ENCODE measurements at regions not wholly inside any gene's neighbourhood (a gene's known extent, or its start where the extent isn't known, plus 50 kb on each side); places are given as distances from the start of the nearest gene placed in this dataset.

GRCh38 chr11:97973352-97973857 lies 1047.3 kb upstream of the CNTN5 start:
- no peaks in the 10 kb centered on the region for H3K9me3 ChIP-seq
- no peaks in the 10 kb centered on the region for H3K27me3 ChIP-seq
- DNase-seq, result no peak
- H3K4me3 ChIP-seq (replicated peaks in 1 of 3), result no peak overlapping the region
- no peaks in the 10 kb centered on the region for H3K36me3 ChIP-seq
- no peaks in the 10 kb centered on the region for H3K4me1 ChIP-seq
- 67 to 71% methylated on average over 6 of the region's 10 CpGs for WGBS, 2 donors
- intact Hi-C loops (cut with DNase I), result no loop called here
- no peak overlapping the region for H3K27ac ChIP-seq
- no peak for TF ChIP-seq CTCF (IDR thresholded peaks at IDR 0.05)
- TF ChIP-seq POLR2A (IDR thresholded peaks at IDR 0.05), result no peak

GRCh38 chr11:97974798-97975498 lies 1045.8 kb upstream of the CNTN5 start:
- Histone ChIP-seq H3K27ac (no peak overlapping the region), H3K4me3 (replicated peaks in 1 of 3) (no peak overlapping the region), H3K4me1 (no peaks in the 10 kb centered on the region), H3K27me3 (no peaks in the 10 kb centered on the region), H3K9me3 (no peaks in the 10 kb centered on the region), H3K36me3 (no peaks in the 10 kb centered on the region)
- no peak for DNase-seq
- 23 to 27% methylated on average over 1 of the region's 1 CpG for WGBS, 2 donors
- intact Hi-C loops (cut with DNase I), result no loop called here
- TF ChIP-seq POLR2A (IDR thresholded peaks at IDR 0.05) (no peak), CTCF (IDR thresholded peaks at IDR 0.05) (no peak)

- no peak overlapping the region for H3K4me3 ChIP-seq (replicated peaks in 1 of 3)
- no peaks in the 10 kb centered on the region for H3K36me3 ChIP-seq
- H3K9me3 ChIP-seq, result no peaks in the 10 kb centered on the region
- H3K27ac ChIP-seq, result no peak overlapping the region
- TF ChIP-seq POLR2A (IDR thresholded peaks at IDR 0.05), result no peak
- TF ChIP-seq CTCF (IDR thresholded peaks at IDR 0.05), result no peak
- WGBS, 2 donors, result 76 to 83% methylated on average over 1 of the region's 1 CpG
- intact Hi-C loops (cut with DNase I), result no loop called here
- no peaks in the 10 kb centered on the region for H3K4me1 ChIP-seq
- DNase-seq, result no peak
- H3K27me3 ChIP-seq, result no peaks in the 10 kb centered on the region
Observed at GRCh38 chr11:97977726-97978125, 1043.0 kb upstream of the CNTN5 start.

GRCh38 chr11:97979741-97980140 lies 1041.0 kb upstream of the CNTN5 start:
- Histone ChIP-seq H3K9me3 (no peaks in the 10 kb centered on the region), H3K4me1 (no peaks in the 10 kb centered on the region), H3K36me3 (no peaks in the 10 kb centered on the region), H3K4me3 (replicated peaks in 1 of 3) (no peak overlapping the region), H3K27me3 (no peaks in the 10 kb centered on the region), H3K27ac (no peak overlapping the region)
- intact Hi-C loops (cut with DNase I), result no loop called here
- 72 to 74% methylated on average over 2 of the region's 2 CpGs for WGBS, 2 donors
- DNase-seq, result no peak
- TF ChIP-seq POLR2A (IDR thresholded peaks at IDR 0.05) (no peak), CTCF (IDR thresholded peaks at IDR 0.05) (no peak)

GRCh38 chr11:97982512-97982911 lies 1038.2 kb upstream of the CNTN5 start:
- H3K9me3 ChIP-seq, result no peaks in the 10 kb centered on the region
- no peaks in the 10 kb centered on the region for H3K36me3 ChIP-seq
- no peaks in the 10 kb centered on the region for H3K27me3 ChIP-seq
- no peak for TF ChIP-seq CTCF (IDR thresholded peaks at IDR 0.05)
- H3K4me1 ChIP-seq, result no peaks in the 10 kb centered on the region
- no peak overlapping the region for H3K4me3 ChIP-seq (replicated peaks in 1 of 3)
- intact Hi-C loops (cut with DNase I), result no loop called here
- WGBS, 2 donors, result 93 to 99% methylated on average over 6 of the region's 6 CpGs
- no peak overlapping the region for H3K27ac ChIP-seq
- no peak for DNase-seq
